Activated CD8-positive, alpha-beta memory T cell treated with anti-CD3 and anti-CD28 coated beads, Interleukin-2, amount 50 U/mL, for 48 hours (primary cell): ENCODE measurements at regions not wholly inside any gene's neighbourhood (a gene's known extent, or its start where the extent isn't known, plus 50 kb on each side); places are given as distances from the start of the nearest gene placed in this dataset.

Source experiments
- DNase-seq: peaks from one replicate; pipeline ENCODE4 v3.0.0-alpha.2; 2020

DNA sequence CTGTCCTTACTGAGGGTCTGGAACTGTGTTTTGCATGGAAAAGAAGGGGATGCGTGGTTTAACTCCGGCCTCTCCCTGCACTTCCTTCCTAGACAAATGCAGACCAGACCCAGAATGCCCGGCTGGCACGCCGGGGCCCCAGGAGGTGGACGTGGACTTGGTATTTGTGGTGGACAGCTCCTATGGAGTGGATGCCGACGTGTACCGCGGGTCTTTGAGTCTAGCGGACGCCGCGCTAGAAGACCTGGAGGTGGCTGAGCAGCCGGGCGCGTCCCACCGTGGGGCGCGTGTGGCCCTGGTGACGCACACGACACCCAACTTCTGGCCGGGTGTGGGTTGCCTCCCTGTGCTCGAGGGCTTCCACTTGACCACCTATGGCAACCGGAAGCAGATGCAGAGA, 81.8 kb upstream of the COL6A5 start:
- DNase-seq: no peak

DNA sequence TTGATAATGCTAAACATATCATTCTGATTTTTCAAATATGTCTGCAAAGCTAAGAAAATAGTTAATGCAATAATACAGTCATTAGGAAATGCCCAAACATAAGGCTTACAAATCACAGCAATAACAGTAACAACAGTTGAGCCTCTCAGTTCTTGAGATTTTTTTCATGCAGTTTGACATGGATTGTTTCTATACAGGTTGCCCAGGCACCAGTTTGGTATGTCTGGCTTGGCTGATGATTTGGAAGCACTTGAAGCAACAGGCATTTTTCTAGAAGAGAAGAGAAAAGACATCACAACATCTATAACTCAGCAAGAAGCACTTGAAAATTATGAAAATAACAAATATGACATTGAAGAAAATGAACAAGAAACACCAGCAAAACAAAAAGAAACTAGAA, 78.7 kb upstream of the COL6A5 start:
- no peak for DNase-seq

DNA sequence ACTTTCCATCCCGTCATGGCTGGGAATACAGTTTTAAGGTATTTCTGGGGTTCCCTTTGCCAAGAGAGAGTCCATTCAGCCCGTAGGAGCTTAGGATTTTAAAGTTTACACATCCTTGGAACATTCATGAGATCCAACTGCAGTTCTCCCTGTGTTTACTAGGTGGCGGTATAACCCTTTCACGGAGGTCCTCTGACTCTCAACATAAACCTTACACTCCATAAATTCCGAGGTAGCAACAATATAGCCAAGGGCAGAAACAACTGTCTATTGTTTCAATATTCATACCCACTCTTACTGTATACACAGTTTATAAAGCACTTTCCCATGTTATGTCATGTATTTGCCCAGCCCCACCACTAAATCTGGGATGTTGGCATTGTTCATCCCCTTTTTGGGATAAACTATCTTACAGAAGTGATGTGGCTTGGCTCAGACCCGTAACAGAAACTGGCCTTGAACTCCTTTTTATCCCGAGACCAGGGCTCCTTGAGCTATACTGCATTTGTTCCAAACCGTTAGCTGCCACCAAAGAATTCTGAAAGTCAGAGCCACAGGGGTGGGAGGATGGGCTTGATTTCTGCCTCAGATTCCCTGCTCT, 69.2 kb upstream of the COL6A5 start:
- DNase-seq: no peak

DNA sequence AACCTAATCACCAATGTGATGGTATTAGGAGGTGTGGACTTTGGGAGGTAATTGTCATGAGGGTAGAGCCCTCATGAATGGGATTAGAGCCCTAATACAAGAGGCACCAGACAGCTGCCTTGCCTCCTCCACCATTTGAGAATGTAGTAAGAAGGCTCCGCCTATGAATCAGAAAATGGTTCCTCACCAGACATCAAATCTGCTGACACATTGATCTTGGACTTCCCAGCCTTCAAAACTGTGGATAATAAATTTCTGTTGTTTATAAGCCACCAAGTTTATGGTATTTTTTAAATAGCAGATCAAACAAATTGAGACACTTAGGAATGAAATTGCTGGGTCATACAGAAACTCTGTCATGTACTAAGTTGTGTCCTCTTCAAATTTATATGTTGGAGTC, 56.8 kb upstream of the COL6A5 start:
- DNase-seq: no peak

DNA sequence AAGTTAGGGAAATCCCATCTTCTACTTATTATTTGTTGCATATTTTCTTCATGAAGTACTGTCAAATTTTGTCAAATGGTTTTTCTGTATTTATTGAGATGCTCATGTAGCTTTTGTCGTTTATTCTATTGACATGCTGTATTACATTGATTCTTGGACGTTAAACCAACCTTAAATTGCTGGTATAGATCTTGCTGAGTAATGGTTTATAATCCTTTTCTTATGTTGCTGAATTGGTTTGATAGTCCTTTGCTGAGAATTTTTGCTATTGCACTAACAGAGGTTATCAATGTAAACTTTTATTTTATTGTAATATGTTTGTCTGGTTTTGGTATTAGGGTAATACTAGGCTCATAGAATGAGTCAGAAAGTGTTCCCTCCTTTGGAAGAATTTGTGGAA, 54.3 kb upstream of the COL6A5 start:
- DNase-seq: no peak

DNA sequence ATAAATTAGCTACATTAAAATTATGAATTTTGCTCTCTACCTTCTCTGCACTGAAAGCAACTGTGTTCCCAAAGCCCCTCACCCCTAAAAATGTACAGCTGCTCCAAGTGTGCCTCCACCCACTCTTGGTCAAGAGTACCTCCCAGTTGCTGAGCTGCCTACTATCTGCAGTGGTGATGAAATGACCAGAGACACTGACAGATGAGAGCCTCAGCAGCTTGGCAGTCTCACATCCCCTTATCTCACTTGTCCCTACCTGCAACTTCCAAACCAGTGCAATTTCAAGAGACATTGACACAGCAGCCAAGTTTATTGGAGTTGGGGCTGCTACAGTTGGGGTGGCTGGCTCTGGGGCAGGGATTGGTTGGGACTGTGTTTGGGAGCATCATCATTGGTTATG, 52.2 kb upstream of the COL6A5 start:
- no peak for DNase-seq
